ENCODE measurements at regions not wholly inside any gene's neighbourhood (a gene's known extent, or its start where the extent isn't known, plus 50 kb on each side); places are given as distances from the start of the nearest gene placed in this dataset.

DNA sequence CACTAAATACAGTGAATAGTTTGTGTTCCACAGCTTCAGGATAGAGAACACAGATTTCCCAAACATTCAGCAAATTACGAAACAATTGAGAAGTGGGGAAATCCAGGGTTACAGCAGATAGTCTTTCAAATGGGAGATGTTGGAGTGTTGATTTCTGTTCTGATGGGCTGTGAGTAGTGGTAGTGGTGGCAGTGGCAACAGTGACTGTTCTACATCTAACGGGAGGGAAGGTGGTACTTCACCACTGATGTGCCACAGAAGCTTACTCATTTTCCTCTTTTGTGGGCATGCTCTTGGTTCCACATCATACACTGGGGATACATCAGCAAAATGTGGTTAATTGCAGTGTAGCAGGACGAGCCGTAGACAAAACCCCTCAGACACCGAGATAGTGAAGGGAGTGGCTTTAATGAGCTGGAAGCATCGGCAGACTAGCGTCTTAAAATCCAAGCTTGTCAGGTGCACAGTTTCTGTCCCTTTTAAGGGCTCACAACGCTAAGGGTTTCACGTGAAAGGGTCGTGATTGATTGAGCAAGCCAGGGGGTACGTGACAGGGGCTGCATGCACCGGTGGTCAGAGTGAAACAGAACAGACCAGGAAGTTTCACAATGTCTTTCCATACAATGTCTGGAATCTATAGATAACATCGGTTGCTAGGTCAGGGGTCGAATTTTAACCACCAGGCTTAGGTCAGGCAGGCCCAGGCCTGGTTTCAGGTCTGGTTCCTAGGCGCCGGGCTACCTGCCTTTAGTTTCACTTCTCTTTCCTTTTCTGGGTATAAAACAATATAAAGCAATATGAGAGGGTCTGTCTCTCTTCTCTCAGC lies 330.6 kb upstream of the FBXO33 start:
- TF ChIP-seq CTCF (IDR thresholded peaks at IDR 0.05) (no peak), POLR2AphosphoS5 (IDR thresholded peaks at IDR 0.05; ENCODE audit: insufficient read depth in 1 of 2, low read depth in 1 of 2) (no peak), POLR2A (IDR thresholded peaks at IDR 0.05) (no peak)
